HCT116 (cell line): ENCODE measurements at regions not wholly inside any gene's neighbourhood (a gene's known extent, or its start where the extent isn't known, plus 50 kb on each side); places are given as distances from the start of the nearest gene placed in this dataset.
A peak's percentile ranks its signal among the peaks of the same experiment; 100 is the strongest.

ENCODE experiments used
- ATAC-seq: fragments of 200-7000 bp; cut with Tn5 transposase; 2 replicates; pipeline ENCODE4 v1.9.1; 2020; ENCODE audit warnings: mild to moderate bottlenecking, moderate library complexity
- BruUV-seq: library from RNA; stranded (reverse); fragments of 400-500 nt; replicated peaks from 2 replicates; lab custom pipeline; 2021; lab: Mats Ljungman, UMichigan
- CTCF ChIA-PET: fragments of 300-600 bp; sonication (Branson Sonifier 250); formaldehyde crosslinking; loops from one replicate; lab custom pipeline; 2021; ENCODE audit warnings: antibody characterized with exemption; lab: Charles Lee
- POLR2A ChIA-PET: fragments of 300-600, 350-600 bp; sonication (Branson Sonifier 250); formaldehyde crosslinking; loops from one replicate; lab custom pipeline; 2021; ENCODE audit warnings: antibody characterized with exemption; lab: Charles Lee
- RAD21 ChIA-PET, 2 experiments: fragments of 300-600 bp; sonication (Branson Sonifier 250); formaldehyde crosslinking; loops; one replicate each; lab custom pipeline; 2023; ENCODE audit warnings: low total read pairs in 2 of 2; ENCODE audit not compliant: uncharacterized antibody in 2 of 2, unreplicated experiment in 2 of 2, low non-redundant PET in 1 of 2; lab: Charles Lee
- DNase-seq: peaks from one replicate; pipeline ENCODE4 v3.0.0-alpha.2; 2010; ENCODE audit warnings: low read depth, low spot score
- H2AFZ ChIP-seq: fragments of 200-600 bp; shearing (Covaris generic), sonication (generic); 2 replicates; pipeline ENCODE4 v1.6.1; 2017; ENCODE audit warnings: low read depth, mixed run types, mixed read lengths, antibody characterized with exemption, low read length; ENCODE audit not compliant: poor library complexity, severe bottlenecking
- H3K27ac ChIP-seq: 2 replicates; pipeline ENCODE4 v1.5.1; 2012; ENCODE audit warnings: low read depth, low read length
- H3K27me3 ChIP-seq: fragments of 200-600 bp; sonication (generic); 2 replicates; pipeline ENCODE4 v1.6.1; 2016; ENCODE audit warnings: mixed run types, low read length, mixed read lengths; ENCODE audit not compliant: insufficient read depth
- H3K36me3 ChIP-seq, 2 experiments: fragments of 200-500 bp in 1 of 2; fragments of 200-600 bp in 1 of 2; sonication (Bioruptor generic) in 1 of 2; sonication (generic) in 1 of 2; 2 replicates each; pipeline versions ENCODE4 v1.5.1 to v1.6.1; 2014 to 2016; ENCODE audit warnings: low read length in 2 of 2, inconsistent platforms in 1 of 2, mixed read lengths in 1 of 2, mixed run types in 1 of 2; ENCODE audit not compliant: insufficient read depth in 2 of 2, control insufficient read depth in 1 of 2
- H3K4me1 ChIP-seq, 2 experiments: fragments of 200-600 bp in 1 of 2; sonication (generic) in 1 of 2; 2 replicates each; pipeline versions ENCODE4 v1.5.1 to v1.6.1; 2012 to 2017; ENCODE audit warnings: low read length in 2 of 2, inconsistent platforms in 1 of 2, mild to moderate bottlenecking in 1 of 2, mixed read lengths in 1 of 2, mixed run types in 1 of 2, moderate library complexity in 1 of 2; ENCODE audit not compliant: insufficient read depth in 2 of 2, control insufficient read depth in 1 of 2
- H3K4me2 ChIP-seq: fragments of 200-600 bp; sonication (generic); 2 replicates; pipeline ENCODE4 v1.6.1; 2017; ENCODE audit warnings: mixed run types, low read length, mixed read lengths
- H3K4me3 ChIP-seq, 2 experiments: fragments of 200-600 bp in 1 of 2; sonication (generic) in 1 of 2; replicated peaks in 1 of 2; 2 replicates each; pipeline ENCODE4 v1.5.1; 2011 to 2016; ENCODE audit warnings: low read length in 2 of 2, control low read depth in 1 of 2, low read depth in 1 of 2, mild to moderate bottlenecking in 1 of 2, mixed read lengths in 1 of 2, mixed run types in 1 of 2
- H3K79me2 ChIP-seq: fragments of 200-600 bp; sonication (generic); 2 replicates; pipeline ENCODE4 v1.6.1; 2017; ENCODE audit warnings: mild to moderate bottlenecking, mixed run types, low read length, moderate library complexity, mixed read lengths; ENCODE audit not compliant: insufficient read depth
- H3K9ac ChIP-seq: fragments of 200-600 bp; sonication (generic); 2 replicates; pipeline ENCODE4 v1.6.1; 2016; ENCODE audit warnings: low read length, mixed read lengths
- H3K9me2 ChIP-seq: fragments of 200-600 bp; sonication (generic), shearing (Covaris generic); 2 replicates; pipeline ENCODE4 v1.6.1; 2017; ENCODE audit warnings: mixed run types, mild to moderate bottlenecking, moderate library complexity; ENCODE audit not compliant: insufficient read depth
- H3K9me3 ChIP-seq, 2 experiments: fragments of 200-500 bp in 1 of 2; fragments of 200-600 bp in 1 of 2; sonication (Bioruptor generic) in 1 of 2; sonication (generic) in 1 of 2; 2 replicates each; pipeline ENCODE4 v1.6.1; 2014 to 2017; ENCODE audit warnings: low read length in 2 of 2, mixed read lengths in 2 of 2, inconsistent platforms in 1 of 2, low read depth in 1 of 2, mild to moderate bottlenecking in 1 of 2, mixed run types in 1 of 2, moderate library complexity in 1 of 2; ENCODE audit not compliant: control insufficient read depth in 1 of 2, insufficient read depth in 1 of 2
- H4K20me1 ChIP-seq: fragments of 200-600 bp; sonication (generic), shearing (Covaris generic); 2 replicates; pipeline ENCODE4 v1.6.1; 2017; ENCODE audit warnings: mixed run types, mild to moderate bottlenecking, moderate library complexity; ENCODE audit not compliant: insufficient read depth
- ATF3 ChIP-seq: IDR thresholded peaks from 2 replicates; pipeline ENCODE4 v1.6.1; 2012
- CBX3 ChIP-seq: IDR thresholded peaks from 2 replicates; pipeline ENCODE4 v1.6.1; 2012; ENCODE audit warnings: low read depth
- CEBPB ChIP-seq: IDR thresholded peaks from 2 replicates; pipeline ENCODE4 v1.6.1; 2012; ENCODE audit warnings: low read depth
- EGR1 ChIP-seq: IDR thresholded peaks from 2 replicates; pipeline ENCODE4 v1.6.1; 2012; ENCODE audit warnings: low read depth
- ELF1 ChIP-seq: IDR thresholded peaks from 2 replicates; pipeline ENCODE4 v1.6.1; 2012; ENCODE audit warnings: low read depth, borderline replicate concordance
- EZH2 ChIP-seq: fragments of 200-600 bp; sonication (generic); IDR thresholded peaks from 2 replicates; pipeline ENCODE4 v1.6.1; 2017; ENCODE audit warnings: antibody characterized with exemption, mixed run types
- FOSL1 ChIP-seq: IDR thresholded peaks from 2 replicates; pipeline ENCODE4 v1.6.1; 2012; ENCODE audit warnings: low read depth
- JUND ChIP-seq: IDR thresholded peaks from 2 replicates; pipeline ENCODE4 v1.6.1; 2012
- MAX ChIP-seq: IDR thresholded peaks from 2 replicates; pipeline ENCODE4 v1.6.1; 2012
- POLR2A ChIP-seq: IDR thresholded peaks from 2 replicates; pipeline ENCODE4 v1.7.0; 2011; ENCODE audit warnings: borderline replicate concordance; ENCODE audit not compliant: insufficient read depth, insufficient read length; ENCODE audit errors: extremely low read depth
- POLR2AphosphoS5 ChIP-seq: IDR thresholded peaks from 2 replicates; pipeline ENCODE4 v1.6.1; 2011; ENCODE audit warnings: mild to moderate bottlenecking, low read depth, low read length, moderate library complexity
- REST ChIP-seq: IDR thresholded peaks from 2 replicates; pipeline ENCODE4 v1.6.1; 2012; ENCODE audit warnings: low read depth
- SIN3A ChIP-seq: IDR thresholded peaks from 2 replicates; pipeline ENCODE4 v1.6.1; 2012; ENCODE audit warnings: low read depth
- SRF ChIP-seq: IDR thresholded peaks from 2 replicates; pipeline ENCODE4 v1.6.1; 2012; ENCODE audit warnings: low read depth
- TCF7L2 ChIP-seq: IDR thresholded peaks from 2 replicates; pipeline ENCODE4 v1.7.0; 2011; ENCODE audit warnings: borderline replicate concordance, inconsistent platforms; ENCODE audit not compliant: insufficient read depth, insufficient read length; ENCODE audit errors: extremely low read depth
- ZBTB33 ChIP-seq: IDR thresholded peaks from 2 replicates; pipeline ENCODE4 v1.6.1; 2011; ENCODE audit warnings: mild to moderate bottlenecking, low read length, moderate library complexity; ENCODE audit not compliant: insufficient replicate concordance; ENCODE audit errors: extremely low read depth
- ZFX ChIP-seq: fragments of 450-650 bp; IDR thresholded peaks from 2 replicates; pipeline ENCODE4 v1.6.1; 2017
- ZNF274 ChIP-seq: fragments of 200-500 bp; sonication (Bioruptor generic); IDR thresholded peaks from 2 replicates; pipeline ENCODE4 v1.6.1; 2014; ENCODE audit warnings: mild to moderate bottlenecking, low read depth, low read length, inconsistent platforms
- intact Hi-C: fragments of 100-400 bp; cut with micrococcal nuclease; formaldehyde crosslinking; loops from 2 replicates; pipeline ENCODE4 v1.10.0; 2022

GRCh38 chr13:33692531-33692930 lies 125.4 kb upstream of the RFC3 start:
- ChIA-PET CTCF (no interaction called here), POLR2A (no interaction called here), RAD21 (no interaction called here)
- Histone ChIP-seq H3K79me2 (no peaks in the 10 kb centered on the region), H3K9me3 (no peaks in the 10 kb centered on the region), H4K20me1 (no peaks in the 10 kb centered on the region), H3K27ac (no peak overlapping the region), H3K4me3 (no peak overlapping the region), H3K36me3 (no peaks in the 10 kb centered on the region), H2AFZ (peak overlapping the region; percentile 31), H3K9ac (no peak overlapping the region), H3K4me1 (peaks cover 11 to 15% of the 10 kb centered on the region in 2 experiments), H3K27me3 (no peaks in the 10 kb centered on the region), H3K9me2 (no peaks in the 10 kb centered on the region), H3K4me2 (no peak overlapping the region)
- TF ChIP-seq ATF3 (no peak), SIN3A (no peak), CBX3 (no peak), ZBTB33 (no peak), FOSL1 (no peak), EZH2 (no peak), ZNF274 (no peak), ZFX (no peak), REST (no peak), POLR2AphosphoS5 (no peak), CEBPB (no peak), MAX (no peak), EGR1 (no peak), SRF (no peak), TCF7L2 (no peak), POLR2A (no peak), JUND (no peak), ELF1 (no peak)
- DNase-seq: no peak
- no peak for ATAC-seq
- BruUV-seq: no TSS peak
- intact Hi-C loops: no loop called here
